ENCODE measurements at regions not wholly inside any gene's neighbourhood (a gene's known extent, or its start where the extent isn't known, plus 50 kb on each side); places are given as distances from the start of the nearest gene placed in this dataset.

- H3K9me3 ChIP-seq (ENCODE audit: insufficient read depth, low read length), result no peaks in the 10 kb centered on the region
- no peak for TF ChIP-seq YY1 (IDR thresholded peaks at IDR 0.05; ENCODE audit: insufficient read depth, insufficient read length)
- TF ChIP-seq SUZ12 (IDR thresholded peaks at IDR 0.05; ENCODE audit: extremely low read depth, insufficient read depth, insufficient read length), result no peak
- no peak for TF ChIP-seq ZNF274 (IDR thresholded peaks at IDR 0.05; ENCODE audit: low read depth, low read length)
- no peaks in the 10 kb centered on the region for H3K4me1 ChIP-seq (ENCODE audit: insufficient read depth, insufficient read length)
- no peak for DNase-seq (ENCODE audit: low read depth, low spot score)
- H3K36me3 ChIP-seq (ENCODE audit: insufficient read depth, insufficient read length, low read length), result no peaks in the 10 kb centered on the region
- H3K4me3 ChIP-seq (ENCODE audit: insufficient read length, low read depth), result no peak overlapping the region
- no peaks in the 10 kb centered on the region for H3K27me3 ChIP-seq (ENCODE audit: insufficient read depth, insufficient read length)
- H3K9ac ChIP-seq (ENCODE audit: insufficient read length, low read depth), result no peak overlapping the region
Measured at GRCh38 chr5:84741056-84741455, 356.4 kb upstream of the EDIL3 start.

- H3K4me3 ChIP-seq (ENCODE audit: insufficient read length, low read depth), result no peak overlapping the region
- no peaks in the 10 kb centered on the region for H3K4me1 ChIP-seq (ENCODE audit: insufficient read depth, insufficient read length)
- no peaks in the 10 kb centered on the region for H3K27me3 ChIP-seq (ENCODE audit: insufficient read depth, insufficient read length)
- H3K36me3 ChIP-seq (ENCODE audit: insufficient read depth, insufficient read length, low read length), result no peaks in the 10 kb centered on the region
- DNase-seq (ENCODE audit: low read depth, low spot score), result no peak
- no peak for TF ChIP-seq YY1 (IDR thresholded peaks at IDR 0.05; ENCODE audit: insufficient read depth, insufficient read length)
- TF ChIP-seq ZNF274 (IDR thresholded peaks at IDR 0.05; ENCODE audit: low read depth, low read length), result no peak
- TF ChIP-seq SUZ12 (IDR thresholded peaks at IDR 0.05; ENCODE audit: extremely low read depth, insufficient read depth, insufficient read length), result no peak
- no peaks in the 10 kb centered on the region for H3K9me3 ChIP-seq (ENCODE audit: insufficient read depth, low read length)
- no peak overlapping the region for H3K9ac ChIP-seq (ENCODE audit: insufficient read length, low read depth)
Measured at GRCh38 chr5:84729326-84729725, 344.6 kb upstream of the EDIL3 start.

DNA sequence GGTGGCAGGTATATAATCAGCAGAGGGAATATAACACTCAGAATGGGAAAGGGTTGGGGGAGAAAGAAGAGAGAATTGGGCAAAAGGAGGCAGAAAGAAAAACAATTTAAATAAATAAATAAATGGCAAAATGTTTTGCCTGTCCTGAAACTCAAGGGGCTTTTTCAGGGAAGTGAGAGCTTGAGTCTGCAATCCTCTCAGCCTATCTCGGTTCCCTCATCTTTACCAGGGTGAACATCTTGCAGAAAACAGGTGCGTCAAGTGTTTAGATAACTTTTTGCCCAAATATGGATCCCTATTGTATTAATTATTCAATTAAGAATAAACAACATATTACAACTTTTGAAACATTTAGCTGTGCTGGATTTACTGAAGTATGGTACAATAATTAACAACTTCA is 343.0 kb upstream of the EDIL3 start:
- Histone ChIP-seq H3K4me3 (ENCODE audit: insufficient read length, low read depth) (no peak overlapping the region), H3K9me3 (ENCODE audit: insufficient read depth, low read length) (no peaks in the 10 kb centered on the region), H3K36me3 (ENCODE audit: insufficient read depth, insufficient read length, low read length) (no peaks in the 10 kb centered on the region), H3K27me3 (ENCODE audit: insufficient read depth, insufficient read length) (no peaks in the 10 kb centered on the region), H3K4me1 (ENCODE audit: insufficient read depth, insufficient read length) (no peaks in the 10 kb centered on the region), H3K9ac (ENCODE audit: insufficient read length, low read depth) (no peak overlapping the region)
- TF ChIP-seq SUZ12 (IDR thresholded peaks at IDR 0.05; ENCODE audit: extremely low read depth, insufficient read depth, insufficient read length), result no peak
- TF ChIP-seq YY1 (IDR thresholded peaks at IDR 0.05; ENCODE audit: insufficient read depth, insufficient read length), result no peak
- no peak for TF ChIP-seq ZNF274 (IDR thresholded peaks at IDR 0.05; ENCODE audit: low read depth, low read length)
- DNase-seq (ENCODE audit: low read depth, low spot score), result no peak

- TF ChIP-seq SUZ12 (IDR thresholded peaks at IDR 0.05; ENCODE audit: extremely low read depth, insufficient read depth, insufficient read length), result no peak
- TF ChIP-seq ZNF274 (IDR thresholded peaks at IDR 0.05; ENCODE audit: low read depth, low read length), result no peak
- TF ChIP-seq YY1 (IDR thresholded peaks at IDR 0.05; ENCODE audit: insufficient read depth, insufficient read length), result no peak
- H3K4me1 ChIP-seq (ENCODE audit: insufficient read depth, insufficient read length), result no peaks in the 10 kb centered on the region
- H3K9me3 ChIP-seq (ENCODE audit: insufficient read depth, low read length), result no peaks in the 10 kb centered on the region
- H3K4me3 ChIP-seq (ENCODE audit: insufficient read length, low read depth), result no peak overlapping the region
- no peak for DNase-seq (ENCODE audit: low read depth, low spot score)
- no peaks in the 10 kb centered on the region for H3K36me3 ChIP-seq (ENCODE audit: insufficient read depth, insufficient read length, low read length)
- no peaks in the 10 kb centered on the region for H3K27me3 ChIP-seq (ENCODE audit: insufficient read depth, insufficient read length)
- H3K9ac ChIP-seq (ENCODE audit: insufficient read length, low read depth), result no peak overlapping the region
Measured at GRCh38 chr5:84725946-84726570, 341.4 kb upstream of the EDIL3 start.

DNA sequence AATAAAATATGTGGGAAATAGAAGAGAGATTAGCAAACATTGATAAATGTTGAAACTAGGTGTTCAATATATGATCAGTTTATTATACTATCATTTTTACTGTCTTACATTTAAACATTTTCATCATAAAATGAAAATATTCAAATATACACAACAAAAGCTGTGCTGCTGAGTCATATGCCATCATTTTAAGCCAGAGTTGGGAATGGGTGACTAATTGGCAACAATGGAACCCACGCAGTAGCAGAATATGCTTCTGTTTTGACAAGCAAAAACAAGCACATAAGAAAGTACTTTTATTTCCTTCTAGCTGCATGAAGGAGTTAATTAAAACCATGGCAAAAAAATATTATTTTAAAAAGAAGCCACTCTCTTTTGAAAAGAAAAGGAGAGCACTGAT is 340.0 kb upstream of the EDIL3 start:
- H3K4me3 ChIP-seq (ENCODE audit: insufficient read length, low read depth), result no peak overlapping the region
- no peak for TF ChIP-seq YY1 (IDR thresholded peaks at IDR 0.05; ENCODE audit: insufficient read depth, insufficient read length)

DNA sequence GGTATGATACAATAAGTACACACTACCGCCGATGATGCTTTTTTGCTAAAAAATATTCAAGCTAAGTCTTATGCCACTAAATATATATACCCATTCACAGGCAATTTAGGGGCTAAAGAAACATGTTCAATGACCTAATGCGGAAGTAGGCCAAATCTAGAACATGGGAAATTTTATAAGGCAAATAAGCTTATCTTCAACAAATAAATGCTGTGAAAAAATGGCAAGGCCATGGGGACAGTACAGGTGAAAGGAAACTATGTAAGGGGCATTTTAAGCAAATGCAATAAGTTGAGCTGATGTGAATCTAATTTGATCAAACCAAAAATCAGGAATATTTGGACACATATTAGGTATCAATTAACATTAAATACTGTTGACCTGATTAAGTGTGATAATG is 339.5 kb upstream of the EDIL3 start:
- no peaks in the 10 kb centered on the region for H3K4me1 ChIP-seq (ENCODE audit: insufficient read depth, insufficient read length)
- TF ChIP-seq SUZ12 (IDR thresholded peaks at IDR 0.05; ENCODE audit: extremely low read depth, insufficient read depth, insufficient read length), result no peak
- TF ChIP-seq ZNF274 (IDR thresholded peaks at IDR 0.05; ENCODE audit: low read depth, low read length), result no peak
- no peak for TF ChIP-seq YY1 (IDR thresholded peaks at IDR 0.05; ENCODE audit: insufficient read depth, insufficient read length)
- no peaks in the 10 kb centered on the region for H3K27me3 ChIP-seq (ENCODE audit: insufficient read depth, insufficient read length)
- no peak overlapping the region for H3K9ac ChIP-seq (ENCODE audit: insufficient read length, low read depth)
- no peaks in the 10 kb centered on the region for H3K9me3 ChIP-seq (ENCODE audit: insufficient read depth, low read length)
- H3K4me3 ChIP-seq (ENCODE audit: insufficient read length, low read depth), result no peak overlapping the region
- DNase-seq (ENCODE audit: low read depth, low spot score), result no peak
- no peaks in the 10 kb centered on the region for H3K36me3 ChIP-seq (ENCODE audit: insufficient read depth, insufficient read length, low read length)

More for the DNA sequence above, 340.0 kb upstream of the EDIL3 start:
- Histone ChIP-seq H3K36me3 (ENCODE audit: insufficient read depth, insufficient read length, low read length) (no peaks in the 10 kb centered on the region), H3K9ac (ENCODE audit: insufficient read length, low read depth) (no peak overlapping the region), H3K27me3 (ENCODE audit: insufficient read depth, insufficient read length) (no peaks in the 10 kb centered on the region), H3K9me3 (ENCODE audit: insufficient read depth, low read length) (no peaks in the 10 kb centered on the region), H3K4me1 (ENCODE audit: insufficient read depth, insufficient read length) (no peaks in the 10 kb centered on the region)
- no peak for DNase-seq (ENCODE audit: low read depth, low spot score)

DNA sequence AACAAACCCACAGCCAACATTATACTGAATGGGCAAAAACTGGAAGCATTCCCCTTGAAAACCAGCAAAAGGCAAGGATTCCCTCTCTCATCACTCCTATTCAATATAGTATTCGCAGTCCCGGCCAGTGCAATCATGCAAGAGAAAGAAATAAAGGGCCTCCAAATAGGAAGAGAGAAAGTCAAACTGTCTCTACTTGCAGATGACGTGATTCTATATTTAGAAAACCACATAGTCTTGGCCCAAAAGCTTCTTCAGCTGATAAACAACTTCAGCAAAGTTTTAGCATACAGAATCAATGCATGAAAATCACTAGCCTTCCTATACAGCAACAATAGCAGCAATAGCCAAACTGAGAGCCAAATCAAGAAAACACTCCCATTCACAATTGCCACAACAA is 333.7 kb upstream of the EDIL3 start:
- no peak overlapping the region for H3K4me3 ChIP-seq (ENCODE audit: insufficient read length, low read depth)
- H3K9ac ChIP-seq (ENCODE audit: insufficient read length, low read depth), result no peak overlapping the region
- no peaks in the 10 kb centered on the region for H3K4me1 ChIP-seq (ENCODE audit: insufficient read depth, insufficient read length)
- no peaks in the 10 kb centered on the region for H3K36me3 ChIP-seq (ENCODE audit: insufficient read depth, insufficient read length, low read length)
- no peaks in the 10 kb centered on the region for H3K27me3 ChIP-seq (ENCODE audit: insufficient read depth, insufficient read length)
- H3K9me3 ChIP-seq (ENCODE audit: insufficient read depth, low read length), result no peaks in the 10 kb centered on the region
- no peak for DNase-seq (ENCODE audit: low read depth, low spot score)
- TF ChIP-seq YY1 (IDR thresholded peaks at IDR 0.05; ENCODE audit: insufficient read depth, insufficient read length) (no peak), ZNF274 (IDR thresholded peaks at IDR 0.05; ENCODE audit: low read depth, low read length) (no peak), SUZ12 (IDR thresholded peaks at IDR 0.05; ENCODE audit: extremely low read depth, insufficient read depth, insufficient read length) (no peak)
